Bronchial epithelial cell (primary cell): ENCODE measurements at regions not wholly inside any gene's neighbourhood (a gene's known extent, or its start where the extent isn't known, plus 50 kb on each side); places are given as distances from the start of the nearest gene placed in this dataset.

Experiments used
- DNase-seq: peaks from one replicate; pipeline ENCODE4 v3.0.0-alpha.2; 2010; ENCODE audit warnings: low read depth
- FAIRE-seq: peaks from 2 replicates; lab custom pipeline; 2011; peaks lifted over from hg19 to GRCh38; lab: Jason Lieb, UNC
- H3K27me3 ChIP-seq: 2 replicates; pipeline ENCODE4 v1.5.1; 2011; ENCODE audit warnings: low read length; ENCODE audit not compliant: control insufficient read depth, insufficient read depth
- H3K36me3 ChIP-seq: 2 replicates; pipeline ENCODE4 v1.5.1; 2011; ENCODE audit warnings: low read length; ENCODE audit not compliant: control insufficient read depth, insufficient read depth
- H3K4me3 ChIP-seq: 2 replicates; pipeline ENCODE4 v1.5.1; 2011; ENCODE audit warnings: mild to moderate bottlenecking, low read depth, low read length, control low read depth
- TF ChIP-seq, protein P1 (sequence below): IDR thresholded peaks from 2 replicates; pipeline ENCODE4 v1.5.1; 2011; ENCODE audit warnings: mild to moderate bottlenecking, moderate library complexity, low read length, control low read depth, inconsistent platforms; ENCODE audit not compliant: insufficient read depth, severe bottlenecking

DNA sequence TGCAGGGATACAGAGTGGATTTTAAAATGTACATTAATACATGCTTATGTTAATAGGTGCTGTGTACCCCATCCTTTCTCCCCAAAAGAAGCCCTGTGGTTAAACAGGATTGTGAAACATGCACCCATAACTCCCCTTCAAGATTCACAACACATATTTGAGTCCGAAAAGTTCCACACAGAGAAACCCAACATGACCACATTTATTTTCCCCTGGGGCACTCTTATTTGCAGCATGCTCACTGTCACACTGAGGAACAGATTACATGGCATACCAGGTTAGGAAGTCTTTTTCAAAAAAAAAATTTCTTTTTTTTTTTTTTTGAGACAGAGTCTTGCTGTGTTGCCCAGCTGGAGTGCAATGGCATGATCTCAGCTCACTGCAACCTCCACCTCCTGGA is 67.7 kb upstream of the COL5A2 start:
- Histone ChIP-seq H3K4me3 (no peak overlapping the region), H3K27me3 (no peaks in the 10 kb centered on the region), H3K36me3 (no peaks in the 10 kb centered on the region)
- FAIRE-seq (no peak), DNase-seq (no peak)
- TF ChIP-seq, protein P1, sequence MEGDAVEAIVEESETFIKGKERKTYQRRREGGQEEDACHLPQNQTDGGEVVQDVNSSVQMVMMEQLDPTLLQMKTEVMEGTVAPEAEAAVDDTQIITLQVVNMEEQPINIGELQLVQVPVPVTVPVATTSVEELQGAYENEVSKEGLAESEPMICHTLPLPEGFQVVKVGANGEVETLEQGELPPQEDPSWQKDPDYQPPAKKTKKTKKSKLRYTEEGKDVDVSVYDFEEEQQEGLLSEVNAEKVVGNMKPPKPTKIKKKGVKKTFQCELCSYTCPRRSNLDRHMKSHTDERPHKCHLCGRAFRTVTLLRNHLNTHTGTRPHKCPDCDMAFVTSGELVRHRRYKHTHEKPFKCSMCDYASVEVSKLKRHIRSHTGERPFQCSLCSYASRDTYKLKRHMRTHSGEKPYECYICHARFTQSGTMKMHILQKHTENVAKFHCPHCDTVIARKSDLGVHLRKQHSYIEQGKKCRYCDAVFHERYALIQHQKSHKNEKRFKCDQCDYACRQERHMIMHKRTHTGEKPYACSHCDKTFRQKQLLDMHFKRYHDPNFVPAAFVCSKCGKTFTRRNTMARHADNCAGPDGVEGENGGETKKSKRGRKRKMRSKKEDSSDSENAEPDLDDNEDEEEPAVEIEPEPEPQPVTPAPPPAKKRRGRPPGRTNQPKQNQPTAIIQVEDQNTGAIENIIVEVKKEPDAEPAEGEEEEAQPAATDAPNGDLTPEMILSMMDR: no peak

DNA sequence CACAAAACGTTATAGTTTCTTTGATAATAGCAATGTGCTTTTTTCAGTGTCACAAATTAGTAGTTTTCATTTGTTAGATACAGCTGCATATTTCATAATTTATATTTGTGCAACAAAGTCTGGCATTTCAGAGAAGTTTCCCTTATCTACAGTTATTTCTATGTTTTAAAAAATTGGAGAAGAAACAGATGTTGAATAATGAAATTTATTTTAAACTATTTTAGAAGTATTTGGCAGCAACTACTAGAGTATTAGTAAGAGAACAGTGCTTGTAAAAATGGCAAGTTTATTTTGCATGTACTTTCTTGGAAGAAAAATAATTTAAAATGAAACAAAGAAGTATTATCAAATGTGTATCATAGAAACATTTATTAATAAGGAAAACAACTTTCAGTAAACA is 68.6 kb upstream of the COL5A2 start:
- Histone ChIP-seq H3K4me3 (no peak overlapping the region), H3K27me3 (no peaks in the 10 kb centered on the region), H3K36me3 (no peaks in the 10 kb centered on the region)
- DNase-seq: no peak
- FAIRE-seq: no peak
- TF ChIP-seq, protein P1: no peak

DNA sequence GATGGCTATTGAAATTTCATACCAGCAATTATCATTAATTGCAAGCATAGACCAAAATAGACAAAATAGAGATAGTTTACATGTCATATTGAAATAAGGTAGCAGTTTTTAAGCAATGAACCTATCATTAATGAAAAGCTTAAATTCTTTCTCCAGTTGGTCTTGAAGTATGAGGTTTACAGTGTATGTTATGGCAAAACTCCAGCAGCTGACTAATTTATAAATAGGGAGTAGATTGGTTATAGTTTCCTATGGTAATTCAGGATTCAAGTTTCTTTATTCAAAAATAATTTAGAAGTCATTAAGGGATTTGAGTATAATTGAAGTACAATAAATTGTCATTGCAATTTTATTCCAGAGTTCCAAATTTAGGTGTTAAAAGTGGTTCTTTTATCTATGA is 69.6 kb upstream of the COL5A2 start:
- DNase-seq (peak; percentile 35), FAIRE-seq (no peak)
- no peaks in the 10 kb centered on the region for H3K36me3 ChIP-seq
- H3K27me3 ChIP-seq: no peaks in the 10 kb centered on the region
- TF ChIP-seq, protein P1: no peak
- H3K4me3 ChIP-seq: no peak overlapping the region

DNA sequence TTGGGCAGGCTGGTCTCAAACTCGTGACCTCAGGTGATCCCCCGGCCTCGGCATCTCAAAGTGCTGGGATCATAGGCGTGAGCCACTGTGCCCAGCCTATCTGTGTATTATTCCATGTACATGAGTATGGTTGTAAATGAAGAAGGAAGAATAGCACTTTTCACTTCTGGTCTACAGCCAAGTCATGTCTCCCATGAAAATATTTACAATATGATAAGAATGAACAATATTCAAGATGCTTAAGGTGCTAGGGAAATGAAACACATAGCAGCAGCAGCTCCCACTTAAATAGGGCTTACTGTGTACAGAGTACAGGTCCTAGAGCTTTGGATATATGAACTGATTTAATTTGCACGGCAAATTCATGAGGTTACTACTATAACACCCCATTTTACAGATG is 70.3 kb upstream of the COL5A2 start:
- FAIRE-seq (no peak), DNase-seq (no peak)
- TF ChIP-seq, protein P1: no peak
- Histone ChIP-seq H3K36me3 (no peaks in the 10 kb centered on the region), H3K4me3 (no peak overlapping the region), H3K27me3 (no peaks in the 10 kb centered on the region)

DNA sequence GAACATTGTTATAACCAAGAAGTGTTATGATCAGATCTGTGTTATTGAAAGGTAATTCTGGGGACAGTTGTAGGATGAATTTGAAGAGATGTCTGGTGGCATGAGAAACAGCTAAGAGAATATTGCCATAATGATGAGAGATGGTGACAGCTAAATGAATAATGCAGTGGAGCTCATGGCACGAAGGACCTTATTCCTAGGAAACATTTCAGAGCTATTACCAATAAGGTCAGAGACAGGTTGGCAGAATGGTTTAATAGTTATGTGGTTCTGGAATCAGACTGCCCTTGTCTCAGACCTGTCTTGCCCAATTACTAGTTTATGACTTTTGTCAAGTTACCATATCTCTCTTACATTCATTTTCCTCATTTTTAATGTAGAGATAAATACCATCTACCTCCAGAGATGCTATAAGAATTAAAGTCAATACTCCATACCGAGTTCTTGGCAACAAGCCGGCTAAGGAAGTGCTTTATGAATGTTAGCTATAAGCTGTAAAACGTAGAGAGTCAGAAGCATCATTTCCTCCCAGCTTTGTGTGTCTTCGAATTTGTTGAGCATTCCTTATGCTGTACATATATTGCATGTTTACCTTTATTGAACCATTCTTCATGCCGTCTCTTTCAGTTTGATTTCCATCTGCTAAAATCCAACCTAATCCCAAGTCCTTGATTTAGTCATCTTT is 73.6 kb upstream of the COL5A2 start:
- TF ChIP-seq, protein P1: no peak
- no peak overlapping the region for H3K4me3 ChIP-seq
- H3K36me3 ChIP-seq: no peaks in the 10 kb centered on the region
- no peaks in the 10 kb centered on the region for H3K27me3 ChIP-seq
- no peak for FAIRE-seq
- DNase-seq: no peak

DNA sequence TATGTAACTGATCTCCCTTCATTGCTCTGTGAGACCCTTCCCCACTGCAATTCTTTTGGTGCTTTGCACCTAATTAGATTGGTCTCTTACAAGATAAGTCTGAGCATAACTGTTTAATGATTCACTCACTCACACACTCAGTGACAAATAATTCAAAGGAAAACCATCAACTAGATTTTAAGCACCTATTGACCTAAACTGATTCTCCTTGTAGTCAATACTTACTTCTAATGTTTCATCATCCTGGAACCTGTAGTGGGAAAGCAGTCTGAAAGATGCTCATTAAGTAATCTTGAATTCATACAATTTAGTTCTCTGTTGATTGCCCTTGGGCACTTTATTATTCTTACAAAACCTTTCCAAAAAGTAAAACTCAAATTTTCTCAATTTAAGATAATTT is 74.3 kb upstream of the COL5A2 start:
- TF ChIP-seq, protein P1: no peak
- no peak overlapping the region for H3K4me3 ChIP-seq
- DNase-seq (peak; percentile 54), FAIRE-seq (no peak)
- no peaks in the 10 kb centered on the region for H3K36me3 ChIP-seq
- no peaks in the 10 kb centered on the region for H3K27me3 ChIP-seq
